ENCODE measurements at regions not wholly inside any gene's neighbourhood (a gene's known extent, or its start where the extent isn't known, plus 50 kb on each side); places are given as distances from the start of the nearest gene placed in this dataset.

- H3K27me3 ChIP-seq (ENCODE audit: control insufficient read depth in 4 of 4, insufficient read depth in 4 of 4, low read length in 3 of 4): no peaks in the 10 kb centered on the region
- no peak overlapping the region for H3K27ac ChIP-seq (ENCODE audit: low read depth in 1 of 2, low read length in 2 of 2)
- H3K4me1 ChIP-seq (ENCODE audit: control insufficient read depth in 4 of 4, insufficient read depth in 4 of 4, low read length in 3 of 4): no peaks in the 10 kb centered on the region
- H3K4me3 ChIP-seq (ENCODE audit: low read depth in 1 of 3, low read length in 3 of 3): no peak overlapping the region
- TF ChIP-seq ZBTB33 (IDR thresholded peaks at IDR 0.05) (no peak), FOXA2 (IDR thresholded peaks at IDR 0.05) (no peak), TAF1 (conservative IDR thresholded peaks at IDR 0.05) (no peak), YY1 (IDR thresholded peaks at IDR 0.05) (no peak), FOXA1 (IDR thresholded peaks at IDR 0.05) (no peak)
- 79% methylated on average over 2 of the region's 2 CpGs for WGBS
- no peak for DNase-seq (ENCODE audit: low spot score)
- no peak overlapping the region for H3K9ac ChIP-seq (ENCODE audit: low read depth in 1 of 2, low read length in 2 of 2)
- no peaks in the 10 kb centered on the region for H3K9me3 ChIP-seq (ENCODE audit: control insufficient read depth in 4 of 4, low read length in 3 of 4)
- H3K36me3 ChIP-seq (ENCODE audit: control insufficient read depth in 4 of 4, insufficient read depth in 3 of 4, low read depth in 1 of 4, low read length in 3 of 4): no peaks in the 10 kb centered on the region
Observed at GRCh38 chr6:22926790-22927354, 357.5 kb downstream of the HDGFL1 start.

- WGBS: 68% methylated on average over 2 of the region's 2 CpGs
- TF ChIP-seq HNF4A (conservative IDR thresholded peaks at IDR 0.05) (no peak), NR2F2 (IDR thresholded peaks at IDR 0.05) (no peak), SP1 (IDR thresholded peaks at IDR 0.05) (no peak), TAF1 (conservative IDR thresholded peaks at IDR 0.05) (no peak), JUND (IDR thresholded peaks at IDR 0.05) (no peak), FOXA1 (IDR thresholded peaks at IDR 0.05) (no peak), RXRA (IDR thresholded peaks at IDR 0.05) (no peak), GABPA (IDR thresholded peaks at IDR 0.05 in 1 of 2, conservative IDR thresholded peaks at IDR 0.05 in 1 of 2) (no peak), RAD21 (IDR thresholded peaks at IDR 0.05) (no peak), EGR1 (IDR thresholded peaks at IDR 0.05; ENCODE audit: low read depth in 2 of 2) (no peak), ZBTB33 (IDR thresholded peaks at IDR 0.05) (no peak), FOXA2 (IDR thresholded peaks at IDR 0.05) (no peak), YY1 (IDR thresholded peaks at IDR 0.05) (no peak), REST (IDR thresholded peaks at IDR 0.05) (no peak), CTCF (IDR thresholded peaks at IDR 0.05; ENCODE audit: low read depth, low read length, missing input control) (no peak), MAX (IDR thresholded peaks at IDR 0.05) (no peak), HNF4G (IDR thresholded peaks at IDR 0.05) (no peak), ATF3 (IDR thresholded peaks at IDR 0.05) (no peak)
- Histone ChIP-seq H3K27me3 (ENCODE audit: control insufficient read depth in 4 of 4, insufficient read depth in 4 of 4, low read length in 3 of 4) (no peaks in the 10 kb centered on the region), H3K9ac (ENCODE audit: low read depth in 1 of 2, low read length in 2 of 2) (no peak overlapping the region), H3K27ac (ENCODE audit: low read depth in 1 of 2, low read length in 2 of 2) (no peak overlapping the region), H3K9me3 (ENCODE audit: control insufficient read depth in 4 of 4, low read length in 3 of 4) (no peaks in the 10 kb centered on the region), H3K4me3 (ENCODE audit: low read depth in 1 of 3, low read length in 3 of 3) (no peak overlapping the region), H3K4me1 (ENCODE audit: control insufficient read depth in 4 of 4, insufficient read depth in 4 of 4, low read length in 3 of 4) (no peaks in the 10 kb centered on the region), H3K36me3 (ENCODE audit: control insufficient read depth in 4 of 4, insufficient read depth in 3 of 4, low read depth in 1 of 4, low read length in 3 of 4) (no peaks in the 10 kb centered on the region)
- no peak for DNase-seq (ENCODE audit: low spot score)
Observed at GRCh38 chr6:22928775-22929174, 359.4 kb downstream of the HDGFL1 start.
